ENCODE measurements at regions not wholly inside any gene's neighbourhood (a gene's known extent, or its start where the extent isn't known, plus 50 kb on each side); places are given as distances from the start of the nearest gene placed in this dataset.

DNA sequence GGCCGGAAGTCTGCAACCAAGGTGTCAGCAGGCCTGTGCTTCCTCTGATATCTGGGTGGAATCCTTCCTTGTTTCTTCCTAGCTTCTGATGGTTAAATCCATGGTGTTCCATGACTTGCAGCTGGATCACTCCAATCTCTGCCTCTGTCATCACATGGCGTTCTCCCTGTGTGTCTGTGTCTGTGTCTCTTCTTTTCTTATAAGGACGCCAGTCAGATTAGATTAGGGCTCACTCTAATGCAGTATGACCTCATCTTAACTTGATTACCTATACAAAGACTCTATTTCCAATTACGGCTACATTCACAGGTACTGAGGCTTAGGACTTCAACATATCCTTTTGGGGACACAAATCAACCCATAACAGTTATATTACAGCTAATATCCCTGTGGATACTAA is 70.3 kb upstream of the FAM3C start:
- TF ChIP-seq, protein P1, sequence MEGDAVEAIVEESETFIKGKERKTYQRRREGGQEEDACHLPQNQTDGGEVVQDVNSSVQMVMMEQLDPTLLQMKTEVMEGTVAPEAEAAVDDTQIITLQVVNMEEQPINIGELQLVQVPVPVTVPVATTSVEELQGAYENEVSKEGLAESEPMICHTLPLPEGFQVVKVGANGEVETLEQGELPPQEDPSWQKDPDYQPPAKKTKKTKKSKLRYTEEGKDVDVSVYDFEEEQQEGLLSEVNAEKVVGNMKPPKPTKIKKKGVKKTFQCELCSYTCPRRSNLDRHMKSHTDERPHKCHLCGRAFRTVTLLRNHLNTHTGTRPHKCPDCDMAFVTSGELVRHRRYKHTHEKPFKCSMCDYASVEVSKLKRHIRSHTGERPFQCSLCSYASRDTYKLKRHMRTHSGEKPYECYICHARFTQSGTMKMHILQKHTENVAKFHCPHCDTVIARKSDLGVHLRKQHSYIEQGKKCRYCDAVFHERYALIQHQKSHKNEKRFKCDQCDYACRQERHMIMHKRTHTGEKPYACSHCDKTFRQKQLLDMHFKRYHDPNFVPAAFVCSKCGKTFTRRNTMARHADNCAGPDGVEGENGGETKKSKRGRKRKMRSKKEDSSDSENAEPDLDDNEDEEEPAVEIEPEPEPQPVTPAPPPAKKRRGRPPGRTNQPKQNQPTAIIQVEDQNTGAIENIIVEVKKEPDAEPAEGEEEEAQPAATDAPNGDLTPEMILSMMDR (IDR thresholded peaks at IDR 0.05) = no peak
- TF ChIP-seq POLR2A (IDR thresholded peaks at IDR 0.05) = no peak

Data from body of pancreas (tissue), 4 donors.